GM12875 (cell line): ENCODE measurements at regions not wholly inside any gene's neighbourhood (a gene's known extent, or its start where the extent isn't known, plus 50 kb on each side); places are given as distances from the start of the nearest gene placed in this dataset.

Experiments
- H3K4me3 ChIP-seq: one replicate; pipeline ENCODE4 v1.5.1; 2011; ENCODE audit warnings: low read depth, low read length, control low read depth
- CTCF ChIP-seq: IDR thresholded peaks from 2 replicates; pipeline ENCODE4 v1.5.1; 2011; ENCODE audit warnings: low read depth, mild to moderate bottlenecking, control low read depth, inconsistent platforms, low read length, moderate library complexity, borderline replicate concordance; ENCODE audit not compliant: insufficient read depth

GRCh38 chrX:42535233-42535632, 242.7 kb downstream of the PPP1R2C start:
- H3K4me3 ChIP-seq, result no peak overlapping the region
- no peak for TF ChIP-seq CTCF

GRCh38 chrX:42533761-42534160, 244.2 kb downstream of the PPP1R2C start:
- TF ChIP-seq CTCF, result no peak
- H3K4me3 ChIP-seq, result no peak overlapping the region

- TF ChIP-seq CTCF, result no peak
- H3K4me3 ChIP-seq, result no peak overlapping the region
Observed at GRCh38 chrX:42531441-42531840, 246.5 kb downstream of the PPP1R2C start.

- no peak for TF ChIP-seq CTCF
- no peak overlapping the region for H3K4me3 ChIP-seq
Observed at GRCh38 chrX:42530027-42530426, 247.9 kb downstream of the PPP1R2C start.

- H3K4me3 ChIP-seq, result no peak overlapping the region
- no peak for TF ChIP-seq CTCF
Observed at GRCh38 chrX:42524379-42524778, 253.6 kb downstream of the PPP1R2C start.

- TF ChIP-seq CTCF, result 0 out of 2 replicates have a peak, but pooled peaks have one; percentile 8
- no peak overlapping the region for H3K4me3 ChIP-seq
Observed at GRCh38 chrX:42519666-42520231, 258.2 kb downstream of the PPP1R2C start.

GRCh38 chrX:42515939-42516338, 262.0 kb downstream of the PPP1R2C start:
- TF ChIP-seq CTCF, result no peak

More at GRCh38 chrX:42515939-42516338, 262.0 kb downstream of the PPP1R2C start:
- H3K4me3 ChIP-seq, result no peak overlapping the region
